Endothelial cell of umbilical vein (primary cell): ENCODE measurements at regions not wholly inside any gene's neighbourhood (a gene's known extent, or its start where the extent isn't known, plus 50 kb on each side); places are given as distances from the start of the nearest gene placed in this dataset.

Experiments
- BruUV-seq: library from RNA; stranded (reverse); fragments of 400-500 nt; replicated peaks from 2 replicates; lab custom pipeline; 2021; lab: Mats Ljungman, UMichigan
- CTCF ChIA-PET: fragments of 300-600, 350-600 bp; sonication (Branson Sonifier 250); formaldehyde crosslinking; loops from one replicate; lab custom pipeline; 2021; ENCODE audit warnings: antibody characterized with exemption, inconsistent platforms; lab: Charles Lee
- POLR2A ChIA-PET: fragments of 300-600, 350-600 bp; sonication (Branson Sonifier 250); formaldehyde crosslinking; loops from one replicate; lab custom pipeline; 2021; ENCODE audit warnings: antibody characterized with exemption, inconsistent platforms; lab: Charles Lee
- DNase-seq: peaks from one replicate; pipeline ENCODE4 v3.0.0-alpha.2; 2011; ENCODE audit warnings: low read depth, low spot score
- FAIRE-seq: peaks from 2 replicates; lab custom pipeline; 2011; peaks lifted over from hg19 to GRCh38; lab: Jason Lieb, UNC
- H2AFZ ChIP-seq: 2 replicates; pipeline ENCODE4 v1.6.0; 2012; ENCODE audit warnings: low read depth, low read length, control low read depth, inconsistent platforms
- H3K27ac ChIP-seq: 2 replicates; pipeline ENCODE4 v1.5.1; 2011; ENCODE audit warnings: low read depth, mild to moderate bottlenecking, control low read depth, low read length, moderate library complexity; ENCODE audit not compliant: insufficient read depth
- H3K27me3 ChIP-seq, 2 experiments: 2 replicates each; pipeline versions ENCODE4 v1.6.0 to v1.6.1; 2011; ENCODE audit warnings: low read length in 2 of 2, mixed read lengths in 1 of 2; ENCODE audit not compliant: control insufficient read depth in 2 of 2, insufficient read depth in 2 of 2
- H3K36me3 ChIP-seq, 2 experiments: 2 replicates in 1 of 2; 3 replicates in 1 of 2; pipeline ENCODE4 v1.5.1; 2011; ENCODE audit warnings: low read length in 2 of 2, mild to moderate bottlenecking in 1 of 2, moderate library complexity in 1 of 2; ENCODE audit not compliant: control insufficient read depth in 2 of 2, insufficient read depth in 2 of 2; ENCODE audit errors: extremely low read depth in 1 of 2
- H3K4me1 ChIP-seq: 3 replicates; pipeline ENCODE4 v1.5.1; 2011; ENCODE audit warnings: mild to moderate bottlenecking, low read length; ENCODE audit not compliant: control insufficient read depth, insufficient read depth; ENCODE audit errors: extremely low read depth
- H3K4me2 ChIP-seq: 2 replicates; pipeline ENCODE4 v1.6.1; 2011; ENCODE audit warnings: low read length, control low read depth, mixed read lengths; ENCODE audit not compliant: insufficient read depth
- H3K4me3 ChIP-seq, 3 experiments: fragments of 200-600 bp in 1 of 3; sonication (generic), shearing (Covaris generic) in 1 of 3; replicated peaks in 1 of 3; 2 replicates each; pipeline ENCODE4 v1.5.1; 2011 to 2016; ENCODE audit warnings: control low read depth in 3 of 3, low read length in 3 of 3, mild to moderate bottlenecking in 2 of 3, inconsistent platforms in 1 of 3, low read depth in 1 of 3, moderate library complexity in 1 of 3; ENCODE audit not compliant: insufficient read depth in 1 of 3
- H3K79me2 ChIP-seq: 2 replicates; pipeline ENCODE4 v1.6.0; 2012; ENCODE audit warnings: low read length, inconsistent platforms; ENCODE audit not compliant: control insufficient read depth, insufficient read depth
- H3K9ac ChIP-seq: replicated peaks from 2 replicates; pipeline ENCODE3; 2011; ENCODE audit warnings: low read length, control low read depth; ENCODE audit not compliant: insufficient read depth; ENCODE audit errors: extremely low read depth
- H3K9me1 ChIP-seq: replicated peaks from 3 replicates; pipeline ENCODE4 v1.6.0; 2011; ENCODE audit warnings: mild to moderate bottlenecking, low read length; ENCODE audit not compliant: control insufficient read depth, insufficient read depth; ENCODE audit errors: extremely low read depth
- H3K9me3 ChIP-seq: replicated peaks from 2 replicates; pipeline ENCODE4 v1.5.1; 2012; ENCODE audit warnings: low read length, inconsistent platforms; ENCODE audit not compliant: control insufficient read depth, insufficient read depth
- H4K20me1 ChIP-seq: replicated peaks from 2 replicates; pipeline ENCODE3; 2011; ENCODE audit warnings: mild to moderate bottlenecking, low read length; ENCODE audit not compliant: control insufficient read depth, insufficient read depth; ENCODE audit errors: extremely low read depth
- EZH2 ChIP-seq: IDR thresholded peaks from 2 replicates; pipeline ENCODE4 v1.6.1; 2012; ENCODE audit warnings: borderline replicate concordance, low read depth, mild to moderate bottlenecking, moderate library complexity, low read length, inconsistent platforms; ENCODE audit not compliant: severe bottlenecking
- FOS ChIP-seq: IDR thresholded peaks from 2 replicates; pipeline ENCODE4 v1.6.1; 2011; ENCODE audit warnings: mild to moderate bottlenecking, low read length, moderate library complexity, borderline replicate concordance; ENCODE audit not compliant: insufficient read depth
- GATA2 ChIP-seq: IDR thresholded peaks from 2 replicates; pipeline ENCODE4 v1.7.0; 2011; ENCODE audit warnings: low read depth, mild to moderate bottlenecking, moderate library complexity, mixed read lengths, low read length; ENCODE audit not compliant: insufficient read length, insufficient read depth
- JUN ChIP-seq: IDR thresholded peaks from 2 replicates; pipeline ENCODE4 v1.6.1; 2011; ENCODE audit warnings: borderline replicate concordance, low read depth; ENCODE audit not compliant: insufficient read length, insufficient read depth
- MAX ChIP-seq: IDR thresholded peaks from 2 replicates; pipeline ENCODE4 v1.6.1; 2011; ENCODE audit not compliant: insufficient read depth, insufficient read length
- MYC ChIP-seq: IDR thresholded peaks from one replicate; pipeline ENCODE4 v1.6.1; 2011; ENCODE audit warnings: mild to moderate bottlenecking, low read depth, low read length
- POLR2A ChIP-seq: IDR thresholded peaks from 2 replicates; pipeline ENCODE4 v1.6.1; 2012; ENCODE audit warnings: low read depth, mild to moderate bottlenecking, control low read depth, low read length
- POLR2AphosphoS5 ChIP-seq: IDR thresholded peaks from 2 replicates; pipeline ENCODE4 v1.6.1; 2012; ENCODE audit warnings: low read depth, mild to moderate bottlenecking, control low read depth, low read length, moderate library complexity; ENCODE audit not compliant: insufficient read depth
- dilution Hi-C: fragments of 300-500 bp; cut with MboI; formaldehyde crosslinking; loops from one replicate; pipeline ENCODE4 v1.15.0; 2019; ENCODE audit warnings: low sequenced_read_pairs; ENCODE audit not compliant: extremely low pct_ligation_motif_present
- intact Hi-C: fragments of 100-400 bp; cut with micrococcal nuclease; formaldehyde crosslinking; loops from one replicate; pipeline ENCODE4 v1.10.0; 2022
- TF ChIP-seq, protein P1 (sequence below), 2 donors: IDR thresholded peaks; 1 replicate in 1 of 2; 2 replicates in 1 of 2; pipeline ENCODE4 v1.5.1; 2011; ENCODE audit warnings: low read length in 2 of 2, mild to moderate bottlenecking in 2 of 2, moderate library complexity in 2 of 2, control low read depth in 1 of 2, inconsistent platforms in 1 of 2, low read depth in 1 of 2; ENCODE audit not compliant: insufficient read depth in 1 of 2; ENCODE audit errors: extremely low read depth in 1 of 2

- ChIA-PET POLR2A (no interaction called here), CTCF (interaction anchor here (0.9 kb wide), 1 partner anchor 401 kb away, joined by 3 read pairs; no protein-coding TSS in a partner anchor)
- H3K4me2 ChIP-seq, result no peak overlapping the region
- no peak for DNase-seq
- no peak overlapping the region for H3K4me3 ChIP-seq
- H3K4me1 ChIP-seq, result no peaks in the 10 kb centered on the region
- no peaks in the 10 kb centered on the region for H3K9me3 ChIP-seq
- TF ChIP-seq JUN (no peak), FOS (no peak), GATA2 (no peak), POLR2A (no peak), POLR2AphosphoS5 (no peak), EZH2 (no peak), MAX (no peak), MYC (no peak)
- TF ChIP-seq, protein P1, sequence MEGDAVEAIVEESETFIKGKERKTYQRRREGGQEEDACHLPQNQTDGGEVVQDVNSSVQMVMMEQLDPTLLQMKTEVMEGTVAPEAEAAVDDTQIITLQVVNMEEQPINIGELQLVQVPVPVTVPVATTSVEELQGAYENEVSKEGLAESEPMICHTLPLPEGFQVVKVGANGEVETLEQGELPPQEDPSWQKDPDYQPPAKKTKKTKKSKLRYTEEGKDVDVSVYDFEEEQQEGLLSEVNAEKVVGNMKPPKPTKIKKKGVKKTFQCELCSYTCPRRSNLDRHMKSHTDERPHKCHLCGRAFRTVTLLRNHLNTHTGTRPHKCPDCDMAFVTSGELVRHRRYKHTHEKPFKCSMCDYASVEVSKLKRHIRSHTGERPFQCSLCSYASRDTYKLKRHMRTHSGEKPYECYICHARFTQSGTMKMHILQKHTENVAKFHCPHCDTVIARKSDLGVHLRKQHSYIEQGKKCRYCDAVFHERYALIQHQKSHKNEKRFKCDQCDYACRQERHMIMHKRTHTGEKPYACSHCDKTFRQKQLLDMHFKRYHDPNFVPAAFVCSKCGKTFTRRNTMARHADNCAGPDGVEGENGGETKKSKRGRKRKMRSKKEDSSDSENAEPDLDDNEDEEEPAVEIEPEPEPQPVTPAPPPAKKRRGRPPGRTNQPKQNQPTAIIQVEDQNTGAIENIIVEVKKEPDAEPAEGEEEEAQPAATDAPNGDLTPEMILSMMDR (IDR thresholded peaks at IDR 0.05; ENCODE audit: extremely low read depth in 1 of 2, insufficient read depth in 1 of 2, low read depth in 1 of 2, low read length in 2 of 2), result no peak
- H3K36me3 ChIP-seq, result no peaks in the 10 kb centered on the region
- no peaks in the 10 kb centered on the region for H3K79me2 ChIP-seq
- H3K9me1 ChIP-seq, result no peaks in the 10 kb centered on the region
- no peaks in the 10 kb centered on the region for H4K20me1 ChIP-seq
- dilution Hi-C loops (no loop called here), intact Hi-C loops (no loop called here)
- H2AFZ ChIP-seq, result no peak overlapping the region
- FAIRE-seq, result no peak
- no peak overlapping the region for H3K9ac ChIP-seq
- no TSS peak for BruUV-seq
- peaks cover 4 to 8% of the 10 kb centered on the region in 2 experiments for H3K27me3 ChIP-seq
- no peak overlapping the region for H3K27ac ChIP-seq
Measured at GRCh38 chr11:121700968-121701367, 248.2 kb upstream of the SORL1-AS1 start.
